ENCODE measurements at regions not wholly inside any gene's neighbourhood (a gene's known extent, or its start where the extent isn't known, plus 50 kb on each side); places are given as distances from the start of the nearest gene placed in this dataset.
"Not testable (repeated sequence)": the region's sequence is repeated elsewhere in the genome, so short reads cannot be mapped to it uniquely, and the experiment has no call there.

DNA sequence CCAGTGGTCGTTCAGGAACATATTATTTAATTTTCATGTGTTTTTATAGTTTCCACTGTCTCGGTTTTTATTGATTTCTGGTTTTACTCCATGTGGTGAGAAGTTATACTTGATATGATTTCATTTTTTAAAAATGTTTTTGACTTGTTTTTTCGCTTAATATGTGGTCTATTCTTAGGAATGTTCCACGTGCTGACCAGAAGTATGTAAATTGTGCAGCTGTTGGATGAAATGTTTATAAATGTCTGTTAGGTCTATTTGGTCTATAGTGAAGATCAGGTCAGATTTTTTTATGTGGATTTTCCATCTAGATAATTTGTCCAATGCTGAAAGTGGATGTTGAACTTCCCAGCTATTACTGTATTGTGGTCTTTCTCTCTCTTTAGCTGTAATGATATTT lies 433.8 kb upstream of the MIS18BP1 start:
- no peak overlapping the region for H3K9ac ChIP-seq (ENCODE audit: low read depth, low read length)
- H3K9me3 ChIP-seq (ENCODE audit: control insufficient read depth, insufficient read depth, low read length): no peaks in the 10 kb centered on the region
- H3K36me3 ChIP-seq (ENCODE audit: insufficient read depth, low read length): no peaks in the 10 kb centered on the region
- no peaks in the 10 kb centered on the region for H3K4me1 ChIP-seq (ENCODE audit: insufficient read depth, low read length)

DNA sequence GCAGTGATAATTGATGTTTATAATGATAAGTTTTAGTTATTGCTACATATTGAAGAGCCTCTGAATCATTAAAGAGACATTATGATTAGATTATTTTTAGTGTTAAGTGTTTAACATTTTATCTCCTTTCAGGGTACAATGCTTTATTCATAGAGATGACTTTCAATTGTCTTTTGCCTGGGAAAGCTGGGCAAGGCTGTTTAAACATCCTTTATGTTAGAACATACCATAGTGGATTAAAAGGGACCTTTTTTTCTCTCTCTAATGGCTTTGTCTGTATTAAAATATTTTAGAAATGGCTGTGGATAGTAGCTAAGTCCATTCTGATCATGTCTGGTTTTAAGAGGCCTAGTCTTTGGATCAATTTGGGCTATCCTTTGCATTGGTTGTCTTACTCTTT lies 427.5 kb upstream of the MIS18BP1 start:
- Histone ChIP-seq H3K4me1 (ENCODE audit: insufficient read depth, low read length) (peaks cover 5% of the 10 kb centered on the region; the same call in 1 of the 2 replicates), H3K36me3 (ENCODE audit: insufficient read depth, low read length) (no peaks in the 10 kb centered on the region), H3K9me3 (ENCODE audit: control insufficient read depth, insufficient read depth, low read length) (no peaks in the 10 kb centered on the region), H3K9ac (ENCODE audit: low read depth, low read length) (no peak overlapping the region)

- H3K36me3 ChIP-seq (ENCODE audit: insufficient read depth, low read length): no peaks in the 10 kb centered on the region
- no peak overlapping the region for H3K9ac ChIP-seq (ENCODE audit: low read depth, low read length)
- peaks cover 5% of the 10 kb centered on the region; the same call in 1 of the 2 replicates for H3K4me1 ChIP-seq (ENCODE audit: insufficient read depth, low read length)
- no peaks in the 10 kb centered on the region for H3K9me3 ChIP-seq (ENCODE audit: control insufficient read depth, insufficient read depth, low read length)
These were observed 426.9 kb upstream of the MIS18BP1 start for GRCh38 chr14:45679853-45680252.

- Histone ChIP-seq H3K4me1 (ENCODE audit: insufficient read depth, low read length) (peaks cover 5% of the 10 kb centered on the region; the same call in 1 of the 2 replicates), H3K9ac (ENCODE audit: low read depth, low read length) (no peak overlapping the region), H3K9me3 (ENCODE audit: control insufficient read depth, insufficient read depth, low read length) (no peaks in the 10 kb centered on the region), H3K36me3 (ENCODE audit: insufficient read depth, low read length) (no peaks in the 10 kb centered on the region)
These were observed 425.2 kb upstream of the MIS18BP1 start for GRCh38 chr14:45678163-45678562.

GRCh38 chr14:45673420-45673819 lies 420.4 kb upstream of the MIS18BP1 start:
- no peaks in the 10 kb centered on the region for H3K4me1 ChIP-seq (ENCODE audit: insufficient read depth, low read length)
- H3K9me3 ChIP-seq (ENCODE audit: control insufficient read depth, insufficient read depth, low read length): no peaks in the 10 kb centered on the region
- no peak overlapping the region for H3K9ac ChIP-seq (ENCODE audit: low read depth, low read length)
- H3K36me3 ChIP-seq (ENCODE audit: insufficient read depth, low read length): no peaks in the 10 kb centered on the region

DNA sequence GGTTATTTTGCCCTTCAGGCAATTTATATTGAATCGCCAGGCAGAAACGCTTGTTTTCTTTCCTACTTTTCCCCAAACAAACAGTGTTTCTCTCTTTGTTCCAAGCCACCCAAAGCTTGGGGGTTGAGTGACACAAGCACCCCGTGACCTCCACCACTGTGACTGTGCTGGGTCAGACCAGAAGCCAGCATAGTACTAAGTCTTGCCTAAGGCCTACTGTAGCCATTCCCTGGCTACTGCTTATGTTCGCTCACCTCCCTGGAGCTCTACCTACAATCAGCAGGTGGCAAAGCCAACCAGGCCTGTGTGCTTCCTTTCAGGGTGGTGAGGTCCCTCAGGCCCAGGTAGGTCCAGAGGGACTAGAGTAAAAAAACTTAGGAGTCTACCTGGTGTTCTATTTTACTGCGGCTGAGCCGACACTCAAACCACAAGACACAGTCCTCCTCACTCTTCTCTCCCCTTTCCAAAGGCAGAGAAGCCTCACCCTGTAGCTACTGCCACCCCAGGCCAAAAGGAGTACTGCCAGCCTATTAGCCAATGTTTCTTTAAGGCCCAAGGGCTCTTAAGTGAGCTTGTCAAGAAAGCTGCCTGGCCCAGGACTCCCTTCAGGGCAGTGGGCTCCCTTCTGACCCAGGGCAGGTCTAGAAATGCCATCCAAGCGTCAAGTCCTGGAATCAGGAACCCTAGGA lies 411.8 kb upstream of the MIS18BP1 start:
- no peak overlapping the region for H3K9ac ChIP-seq (ENCODE audit: low read depth, low read length)
- no peaks in the 10 kb centered on the region for H3K4me1 ChIP-seq (ENCODE audit: insufficient read depth, low read length)
- no peaks in the 10 kb centered on the region for H3K9me3 ChIP-seq (ENCODE audit: control insufficient read depth, insufficient read depth, low read length)
- no peaks in the 10 kb centered on the region for H3K36me3 ChIP-seq (ENCODE audit: insufficient read depth, low read length)

DNA sequence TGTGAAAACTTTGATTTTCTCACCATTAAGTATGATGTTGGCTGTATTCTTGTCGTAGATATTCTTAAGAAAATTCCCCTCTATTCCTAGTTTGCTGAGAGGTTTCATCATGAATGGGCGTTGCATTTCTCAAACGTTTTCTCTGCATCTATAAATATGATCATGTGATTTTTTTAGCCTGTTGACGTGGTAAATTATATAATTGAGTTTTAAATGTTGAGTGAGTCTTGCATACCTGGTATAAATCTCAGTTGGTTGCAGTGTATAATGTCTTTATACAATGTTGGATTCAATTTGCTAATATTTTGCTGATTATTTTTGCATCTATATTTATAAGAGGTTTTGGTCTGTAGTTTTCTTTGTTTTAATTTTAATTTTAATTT lies 405.9 kb upstream of the MIS18BP1 start:
- H3K9me3 ChIP-seq (ENCODE audit: control insufficient read depth, insufficient read depth, low read length): no peaks in the 10 kb centered on the region
- no peak overlapping the region for H3K9ac ChIP-seq (ENCODE audit: low read depth, low read length)
- no peaks in the 10 kb centered on the region for H3K36me3 ChIP-seq (ENCODE audit: insufficient read depth, low read length)
- no peaks in the 10 kb centered on the region for H3K4me1 ChIP-seq (ENCODE audit: insufficient read depth, low read length)

DNA sequence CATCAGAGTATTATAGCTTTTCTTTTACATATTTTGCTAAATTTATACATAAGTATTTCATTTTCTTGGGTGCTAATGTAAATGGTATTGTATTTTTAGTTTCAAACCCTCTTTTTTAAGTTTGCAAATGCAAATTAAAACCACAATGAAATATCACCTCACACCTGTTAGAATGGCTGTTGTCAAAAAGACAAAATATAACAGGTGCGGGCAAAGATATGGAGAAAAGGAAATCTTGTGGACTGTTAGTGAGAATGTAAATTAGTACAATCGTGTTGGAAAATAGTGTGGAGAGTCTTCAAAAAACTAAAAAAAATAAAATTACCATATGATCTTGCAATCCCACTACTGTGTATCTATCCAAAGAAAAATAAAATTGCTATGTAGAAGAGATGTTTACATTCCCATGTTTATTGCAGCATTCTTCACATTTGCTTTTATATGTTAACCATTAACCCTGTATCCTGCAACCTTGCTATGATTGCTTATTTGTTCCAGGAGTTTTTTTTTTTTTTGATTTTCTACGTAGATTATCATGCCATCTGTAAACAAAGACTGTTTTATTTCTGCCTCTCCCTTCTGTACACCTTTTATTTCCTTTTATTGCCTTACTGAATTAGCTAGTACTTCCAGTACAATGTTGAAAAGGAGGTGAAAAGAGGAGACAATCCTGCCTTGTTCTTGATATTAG lies 405.4 kb upstream of the MIS18BP1 start:
- Histone ChIP-seq H3K4me1 (ENCODE audit: insufficient read depth, low read length) (no peaks in the 10 kb centered on the region), H3K36me3 (ENCODE audit: insufficient read depth, low read length) (no peaks in the 10 kb centered on the region), H3K9me3 (ENCODE audit: control insufficient read depth, insufficient read depth, low read length) (no peaks in the 10 kb centered on the region), H3K9ac (ENCODE audit: low read depth, low read length) (no peak overlapping the region)

DNA sequence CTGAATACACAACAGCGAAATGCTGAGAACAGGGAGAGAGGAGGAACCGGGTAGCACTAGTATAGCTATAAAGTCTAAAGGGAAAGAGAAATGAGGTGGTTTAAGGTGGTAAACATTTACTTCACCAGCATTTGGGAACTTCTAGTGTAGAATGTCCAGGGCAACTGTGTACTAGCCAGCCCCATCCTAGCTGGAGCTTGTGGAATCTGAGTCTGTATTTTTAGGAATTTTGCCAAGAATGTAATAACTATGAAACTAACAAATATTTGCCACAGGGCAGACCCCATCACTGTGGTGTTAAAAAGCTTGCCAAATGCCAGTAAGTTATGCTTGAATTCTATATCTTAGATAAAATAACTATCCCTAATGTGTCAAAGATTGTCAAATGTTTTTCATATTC lies 398.9 kb upstream of the MIS18BP1 start:
- Histone ChIP-seq H3K9me3 (ENCODE audit: control insufficient read depth, insufficient read depth, low read length) (no peaks in the 10 kb centered on the region), H3K4me1 (ENCODE audit: insufficient read depth, low read length) (no peaks in the 10 kb centered on the region), H3K36me3 (ENCODE audit: insufficient read depth, low read length) (no peaks in the 10 kb centered on the region), H3K9ac (ENCODE audit: low read depth, low read length) (no peak overlapping the region)

GRCh38 chr14:45650754-45651153 lies 397.8 kb upstream of the MIS18BP1 start:
- no peak overlapping the region for H3K9ac ChIP-seq (ENCODE audit: low read depth, low read length)
- no peaks in the 10 kb centered on the region for H3K9me3 ChIP-seq (ENCODE audit: control insufficient read depth, insufficient read depth, low read length)
- H3K36me3 ChIP-seq (ENCODE audit: insufficient read depth, low read length): no peaks in the 10 kb centered on the region
- H3K4me1 ChIP-seq (ENCODE audit: insufficient read depth, low read length): no peaks in the 10 kb centered on the region

DNA sequence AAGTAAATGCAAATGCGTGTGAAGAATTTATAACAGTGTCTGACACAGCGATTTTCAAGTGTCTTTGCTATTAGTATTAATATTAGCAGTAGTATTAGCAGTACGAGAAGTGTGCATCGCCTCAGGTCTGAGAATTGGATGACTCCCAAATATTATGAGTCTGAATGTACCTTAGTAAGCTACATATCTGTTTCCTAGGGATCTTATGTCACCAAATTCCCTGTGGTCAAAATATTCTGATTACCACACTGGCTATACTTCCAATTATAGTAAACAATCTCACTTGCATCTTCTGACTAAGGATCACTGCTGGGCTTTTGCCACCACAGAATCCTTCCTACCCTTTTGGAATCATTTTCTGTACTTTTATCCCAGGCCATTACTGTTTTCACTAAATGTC lies 396.0 kb upstream of the MIS18BP1 start:
- Histone ChIP-seq H3K9ac (ENCODE audit: low read depth, low read length) (no peak overlapping the region), H3K36me3 (ENCODE audit: insufficient read depth, low read length) (no peaks in the 10 kb centered on the region), H3K4me1 (ENCODE audit: insufficient read depth, low read length) (no peaks in the 10 kb centered on the region), H3K9me3 (ENCODE audit: control insufficient read depth, insufficient read depth, low read length) (no peaks in the 10 kb centered on the region)

DNA sequence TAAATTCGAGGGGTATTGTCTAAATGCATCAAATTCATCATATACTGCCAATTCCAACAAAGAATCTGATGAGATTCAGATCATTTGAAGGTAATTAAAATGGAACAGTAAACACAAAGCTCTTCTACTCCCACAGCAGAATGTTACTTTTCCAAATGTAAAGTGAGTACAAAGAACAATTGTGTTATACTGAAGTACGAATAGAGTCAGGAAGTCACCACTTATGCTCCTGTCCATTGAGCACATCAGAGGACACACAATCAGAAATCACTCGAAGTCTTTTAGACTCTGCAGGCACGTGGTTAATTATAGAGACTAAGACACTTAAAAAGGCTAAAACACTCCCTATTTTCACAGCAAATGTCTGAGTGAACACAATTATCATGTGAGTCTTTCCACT lies 388.5 kb upstream of the MIS18BP1 start:
- no peaks in the 10 kb centered on the region for H3K36me3 ChIP-seq (ENCODE audit: insufficient read depth, low read length)
- no peak overlapping the region for H3K9ac ChIP-seq (ENCODE audit: low read depth, low read length)
- H3K4me1 ChIP-seq (ENCODE audit: insufficient read depth, low read length): no peaks in the 10 kb centered on the region
- H3K9me3 ChIP-seq (ENCODE audit: control insufficient read depth, insufficient read depth, low read length): peaks cover 8% of the 10 kb centered on the region; the same call in 1 of the 2 replicates

DNA sequence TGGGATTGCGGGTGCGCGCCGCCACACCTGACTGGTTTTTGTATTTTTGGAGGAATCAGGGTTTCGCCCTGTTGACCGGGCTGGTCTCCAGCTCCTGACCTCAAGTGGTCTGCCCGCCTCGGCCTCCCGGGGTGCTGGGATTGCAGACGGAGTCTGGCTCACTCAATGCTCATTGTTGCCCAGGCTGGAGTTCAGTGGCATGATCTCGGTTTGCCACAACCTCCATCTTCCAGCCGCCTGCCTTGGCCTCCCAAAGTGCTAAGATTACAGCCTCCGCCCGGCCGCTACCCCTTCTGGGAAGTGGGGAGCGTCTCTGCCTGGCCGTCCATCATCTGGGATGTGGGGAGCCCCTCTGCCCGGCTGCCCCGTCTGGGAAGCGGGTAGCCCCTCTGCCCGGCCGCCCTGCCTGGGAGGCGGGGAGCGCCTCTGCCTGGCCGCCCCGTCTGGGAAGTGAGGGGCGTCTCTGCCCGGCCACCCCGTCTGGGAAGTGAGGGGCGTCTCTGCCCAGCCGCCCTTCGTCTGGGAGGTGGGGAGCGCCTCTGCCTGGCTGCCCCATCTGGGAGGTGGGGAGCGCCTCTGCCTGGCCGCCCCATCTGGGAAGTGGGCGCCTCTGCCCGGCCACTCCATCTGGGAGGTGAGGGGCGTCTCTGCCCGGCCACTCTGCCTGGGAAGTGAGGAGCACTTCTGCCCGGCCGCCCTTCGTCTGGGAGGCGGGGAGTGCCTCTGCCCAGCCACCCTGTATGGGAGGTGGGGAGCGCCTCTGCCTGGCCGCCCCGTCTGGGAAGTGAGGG lies 381.8 kb upstream of the MIS18BP1 start:
- not testable (repeated sequence) for H3K36me3 ChIP-seq (ENCODE audit: insufficient read depth, low read length); H3K9me3 ChIP-seq (ENCODE audit: control insufficient read depth, insufficient read depth, low read length); H3K4me1 ChIP-seq (ENCODE audit: insufficient read depth, low read length); H3K9ac ChIP-seq (ENCODE audit: low read depth, low read length)

DNA sequence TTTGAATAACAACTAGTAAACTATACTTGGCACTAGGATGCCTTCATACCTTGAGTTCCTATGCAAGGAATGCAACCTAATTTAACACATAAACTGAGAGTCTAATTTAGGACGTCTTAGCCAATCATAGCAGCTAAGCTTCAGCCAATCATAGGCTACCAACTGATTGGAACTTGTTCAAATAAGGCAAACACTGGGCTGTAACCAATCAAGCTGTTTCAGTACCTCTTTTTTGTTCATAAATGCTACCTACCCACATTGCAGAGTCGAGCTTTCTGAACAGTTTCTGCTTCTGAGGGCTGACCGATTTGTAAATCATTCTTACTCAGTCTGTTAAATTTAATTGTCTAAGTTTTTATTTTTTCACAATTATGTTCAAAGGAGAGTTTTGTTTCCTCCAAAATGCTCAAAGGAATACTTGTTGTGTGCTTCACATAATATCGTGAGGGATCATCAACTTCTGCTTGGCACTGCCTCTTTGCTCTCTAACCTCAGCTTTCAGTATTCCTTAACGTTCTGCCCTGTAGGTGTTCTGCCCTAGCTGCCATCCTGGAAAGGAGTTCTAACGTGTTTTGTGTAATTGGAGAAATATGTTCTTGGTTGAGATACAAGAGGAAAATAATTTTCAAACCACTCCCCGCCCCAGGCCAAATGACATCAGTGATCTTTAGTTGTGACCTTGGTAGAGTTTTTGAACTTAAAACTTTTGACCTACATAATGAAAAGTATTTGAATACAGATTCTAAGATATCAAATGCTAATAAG lies 380.4 kb upstream of the MIS18BP1 start:
- Histone ChIP-seq H3K9me3 (ENCODE audit: control insufficient read depth, insufficient read depth, low read length) (peaks cover 3% of the 10 kb centered on the region; the same call in 1 of the 2 replicates), H3K9ac (ENCODE audit: low read depth, low read length) (no peak overlapping the region), H3K4me1 (ENCODE audit: insufficient read depth, low read length) (no peaks in the 10 kb centered on the region), H3K36me3 (ENCODE audit: insufficient read depth, low read length) (no peaks in the 10 kb centered on the region)
